K562 (cell line): ENCODE measurements at regions not wholly inside any gene's neighbourhood (a gene's known extent, or its start where the extent isn't known, plus 50 kb on each side); places are given as distances from the start of the nearest gene placed in this dataset.

Source experiments
- SREBF1 ChIP-seq: fragments of 150-350 bp; IDR thresholded peaks from 2 replicates; pipeline ENCODE4 v1.6.1; 2014; ENCODE audit warnings: antibody characterized with exemption, low read depth, low read length, borderline replicate concordance
- ZNF175 ChIP-seq: fragments of 200-800 bp; sonication (Bioruptor generic); IDR thresholded peaks from 2 replicates; pipeline ENCODE4 v1.6.1; 2016; ENCODE audit warnings: low read depth, mild to moderate bottlenecking, missing genetic modification characterization, missing compliant biosample characterization
- ZNF3 ChIP-seq: fragments of 250-450 bp; sonication (Bioruptor Pico); IDR thresholded peaks from 2 replicates; pipeline ENCODE4 v1.5.0; 2021; ENCODE audit warnings: mild to moderate bottlenecking, moderate library complexity
- TF ChIP-seq, protein P1 (sequence below): fragments of 450-650 bp; IDR thresholded peaks from 2 replicates; pipeline ENCODE4 v1.6.1; 2018; ENCODE audit not compliant: partially characterized antibody
- TF ChIP-seq, protein P2 (sequence below): fragments of 200-800 bp; sonication (Bioruptor generic); IDR thresholded peaks from 2 replicates; pipeline ENCODE4 v1.6.1; 2016; ENCODE audit warnings: missing genetic modification characterization, missing compliant biosample characterization

DNA sequence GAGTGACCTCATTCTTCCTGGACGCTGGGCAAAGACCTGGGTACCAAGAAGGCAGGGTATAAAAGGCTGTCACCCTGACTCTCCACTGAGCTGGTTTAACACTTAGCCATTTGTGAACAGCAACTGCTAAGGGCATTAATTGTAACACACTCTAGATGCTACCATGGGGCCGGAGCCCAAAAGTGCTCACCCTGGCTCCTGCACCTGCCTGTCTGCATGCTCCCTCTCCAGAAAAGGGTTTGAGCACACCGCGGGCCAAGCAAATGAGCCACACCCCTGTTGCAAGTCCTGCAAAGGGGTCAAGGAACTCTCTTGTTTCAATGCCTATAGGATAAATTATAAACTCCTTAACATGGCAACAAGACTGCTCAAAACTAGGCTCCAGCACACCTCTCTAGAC is 114.8 kb downstream of the TEX36 start (continued):
- TF ChIP-seq, protein P1, sequence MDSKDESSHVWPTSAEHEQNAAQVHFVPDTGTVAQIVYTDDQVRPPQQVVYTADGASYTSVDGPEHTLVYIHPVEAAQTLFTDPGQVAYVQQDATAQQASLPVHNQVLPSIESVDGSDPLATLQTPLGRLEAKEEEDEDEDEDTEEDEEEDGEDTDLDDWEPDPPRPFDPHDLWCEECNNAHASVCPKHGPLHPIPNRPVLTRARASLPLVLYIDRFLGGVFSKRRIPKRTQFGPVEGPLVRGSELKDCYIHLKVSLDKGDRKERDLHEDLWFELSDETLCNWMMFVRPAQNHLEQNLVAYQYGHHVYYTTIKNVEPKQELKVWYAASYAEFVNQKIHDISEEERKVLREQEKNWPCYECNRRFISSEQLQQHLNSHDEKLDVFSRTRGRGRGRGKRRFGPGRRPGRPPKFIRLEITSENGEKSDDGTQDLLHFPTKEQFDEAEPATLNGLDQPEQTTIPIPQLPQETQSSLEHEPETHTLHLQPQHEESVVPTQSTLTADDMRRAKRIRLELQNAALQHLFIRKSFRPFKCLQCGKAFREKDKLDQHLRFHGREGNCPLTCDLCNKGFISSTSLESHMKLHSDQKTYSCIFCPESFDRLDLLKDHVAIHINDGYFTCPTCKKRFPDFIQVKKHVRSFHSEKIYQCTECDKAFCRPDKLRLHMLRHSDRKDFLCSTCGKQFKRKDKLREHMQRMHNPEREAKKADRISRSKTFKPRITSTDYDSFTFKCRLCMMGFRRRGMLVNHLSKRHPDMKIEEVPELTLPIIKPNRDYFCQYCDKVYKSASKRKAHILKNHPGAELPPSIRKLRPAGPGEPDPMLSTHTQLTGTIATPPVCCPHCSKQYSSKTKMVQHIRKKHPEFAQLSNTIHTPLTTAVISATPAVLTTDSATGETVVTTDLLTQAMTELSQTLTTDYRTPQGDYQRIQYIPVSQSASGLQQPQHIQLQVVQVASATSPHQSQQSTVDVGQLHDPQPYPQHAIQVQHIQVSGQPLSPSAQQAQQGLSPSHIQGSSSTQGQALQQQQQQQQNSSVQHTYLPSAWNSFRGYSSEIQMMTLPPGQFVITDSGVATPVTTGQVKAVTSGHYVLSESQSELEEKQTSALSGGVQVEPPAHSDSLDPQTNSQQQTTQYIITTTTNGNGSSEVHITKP: no peak
- TF ChIP-seq, protein P2, sequence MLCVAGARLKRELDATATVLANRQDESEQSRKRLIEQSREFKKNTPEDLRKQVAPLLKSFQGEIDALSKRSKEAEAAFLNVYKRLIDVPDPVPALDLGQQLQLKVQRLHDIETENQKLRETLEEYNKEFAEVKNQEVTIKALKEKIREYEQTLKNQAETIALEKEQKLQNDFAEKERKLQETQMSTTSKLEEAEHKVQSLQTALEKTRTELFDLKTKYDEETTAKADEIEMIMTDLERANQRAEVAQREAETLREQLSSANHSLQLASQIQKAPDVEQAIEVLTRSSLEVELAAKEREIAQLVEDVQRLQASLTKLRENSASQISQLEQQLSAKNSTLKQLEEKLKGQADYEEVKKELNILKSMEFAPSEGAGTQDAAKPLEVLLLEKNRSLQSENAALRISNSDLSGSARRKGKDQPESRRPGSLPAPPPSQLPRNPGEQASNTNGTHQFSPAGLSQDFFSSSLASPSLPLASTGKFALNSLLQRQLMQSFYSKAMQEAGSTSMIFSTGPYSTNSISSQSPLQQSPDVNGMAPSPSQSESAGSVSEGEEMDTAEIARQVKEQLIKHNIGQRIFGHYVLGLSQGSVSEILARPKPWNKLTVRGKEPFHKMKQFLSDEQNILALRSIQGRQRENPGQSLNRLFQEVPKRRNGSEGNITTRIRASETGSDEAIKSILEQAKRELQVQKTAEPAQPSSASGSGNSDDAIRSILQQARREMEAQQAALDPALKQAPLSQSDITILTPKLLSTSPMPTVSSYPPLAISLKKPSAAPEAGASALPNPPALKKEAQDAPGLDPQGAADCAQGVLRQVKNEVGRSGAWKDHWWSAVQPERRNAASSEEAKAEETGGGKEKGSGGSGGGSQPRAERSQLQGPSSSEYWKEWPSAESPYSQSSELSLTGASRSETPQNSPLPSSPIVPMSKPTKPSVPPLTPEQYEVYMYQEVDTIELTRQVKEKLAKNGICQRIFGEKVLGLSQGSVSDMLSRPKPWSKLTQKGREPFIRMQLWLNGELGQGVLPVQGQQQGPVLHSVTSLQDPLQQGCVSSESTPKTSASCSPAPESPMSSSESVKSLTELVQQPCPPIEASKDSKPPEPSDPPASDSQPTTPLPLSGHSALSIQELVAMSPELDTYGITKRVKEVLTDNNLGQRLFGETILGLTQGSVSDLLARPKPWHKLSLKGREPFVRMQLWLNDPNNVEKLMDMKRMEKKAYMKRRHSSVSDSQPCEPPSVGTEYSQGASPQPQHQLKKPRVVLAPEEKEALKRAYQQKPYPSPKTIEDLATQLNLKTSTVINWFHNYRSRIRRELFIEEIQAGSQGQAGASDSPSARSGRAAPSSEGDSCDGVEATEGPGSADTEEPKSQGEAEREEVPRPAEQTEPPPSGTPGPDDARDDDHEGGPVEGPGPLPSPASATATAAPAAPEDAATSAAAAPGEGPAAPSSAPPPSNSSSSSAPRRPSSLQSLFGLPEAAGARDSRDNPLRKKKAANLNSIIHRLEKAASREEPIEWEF (CRISPR knock-in tag): no peak
- no peak for TF ChIP-seq ZNF3
- no peak for TF ChIP-seq SREBF1
- TF ChIP-seq ZNF175: no peak
